ENCODE measurements at regions not wholly inside any gene's neighbourhood (a gene's known extent, or its start where the extent isn't known, plus 50 kb on each side); places are given as distances from the start of the nearest gene placed in this dataset.

GRCh38 chr14:40312296-40312695 lies 880.1 kb upstream of the FBXO33 start:
- DNase-seq (ENCODE audit: low read depth in 4 of 4, low spot score in 2 of 4), result no peak

- no peak for DNase-seq (ENCODE audit: low read depth in 4 of 4, low spot score in 2 of 4)
These were observed 876.9 kb upstream of the FBXO33 start for GRCh38 chr14:40309124-40309523.

GRCh38 chr14:40308240-40308639 lies 876.0 kb upstream of the FBXO33 start:
- no peak for DNase-seq (ENCODE audit: low read depth in 4 of 4, low spot score in 2 of 4)

GRCh38 chr14:40296821-40297220 lies 864.6 kb upstream of the FBXO33 start:
- no peak for DNase-seq (ENCODE audit: low read depth in 4 of 4, low spot score in 2 of 4)

GRCh38 chr14:40292664-40293063 lies 860.4 kb upstream of the FBXO33 start:
- no peak for DNase-seq (ENCODE audit: low read depth in 4 of 4, low spot score in 2 of 4)

GRCh38 chr14:40282196-40282595 lies 850.0 kb upstream of the FBXO33 start:
- DNase-seq (ENCODE audit: low read depth in 4 of 4, low spot score in 2 of 4), result no peak

- DNase-seq (ENCODE audit: low read depth in 4 of 4, low spot score in 2 of 4), result no peak
These were observed 848.4 kb upstream of the FBXO33 start for GRCh38 chr14:40280652-40281051.

GRCh38 chr14:40273417-40273816 lies 841.2 kb upstream of the FBXO33 start:
- no peak for DNase-seq (ENCODE audit: low read depth in 4 of 4, low spot score in 2 of 4)

- no peak for DNase-seq (ENCODE audit: low read depth in 4 of 4, low spot score in 2 of 4)
These were observed 839.2 kb upstream of the FBXO33 start for GRCh38 chr14:40271480-40271879.

- DNase-seq (ENCODE audit: low read depth in 4 of 4, low spot score in 2 of 4), result no peak
These were observed 837.2 kb upstream of the FBXO33 start for GRCh38 chr14:40269436-40269835.

- no peak for DNase-seq (ENCODE audit: low read depth in 4 of 4, low spot score in 2 of 4)
These were observed 836.0 kb upstream of the FBXO33 start for GRCh38 chr14:40268236-40268635.

GRCh38 chr14:40265096-40265495 lies 832.9 kb upstream of the FBXO33 start:
- no peak for DNase-seq (ENCODE audit: low read depth in 4 of 4, low spot score in 2 of 4)

- no peak for DNase-seq (ENCODE audit: low read depth in 4 of 4, low spot score in 2 of 4)
These were observed 820.7 kb upstream of the FBXO33 start for GRCh38 chr14:40252817-40253447.

- no peak for DNase-seq (ENCODE audit: low read depth in 4 of 4, low spot score in 2 of 4)
These were observed 816.4 kb upstream of the FBXO33 start for GRCh38 chr14:40248671-40249070.

- DNase-seq (ENCODE audit: low read depth in 4 of 4, low spot score in 2 of 4), result no peak
These were observed 808.1 kb upstream of the FBXO33 start for GRCh38 chr14:40240245-40240859.

- no peak for DNase-seq (ENCODE audit: low read depth in 4 of 4, low spot score in 2 of 4)
These were observed 800.1 kb upstream of the FBXO33 start for GRCh38 chr14:40232302-40232701.

GRCh38 chr14:40229676-40230075 lies 797.4 kb upstream of the FBXO33 start:
- no peak for DNase-seq (ENCODE audit: low read depth in 4 of 4, low spot score in 2 of 4)

- no peak for DNase-seq (ENCODE audit: low read depth in 4 of 4, low spot score in 2 of 4)
These were observed 790.8 kb upstream of the FBXO33 start for GRCh38 chr14:40222996-40223395.

- no peak for DNase-seq (ENCODE audit: low read depth in 4 of 4, low spot score in 2 of 4)
These were observed 789.2 kb upstream of the FBXO33 start for GRCh38 chr14:40221428-40221827.

- no peak for DNase-seq (ENCODE audit: low read depth in 4 of 4, low spot score in 2 of 4)
These were observed 786.8 kb upstream of the FBXO33 start for GRCh38 chr14:40219032-40219431.

- DNase-seq (ENCODE audit: low read depth in 4 of 4, low spot score in 2 of 4), result no peak
These were observed 786.2 kb upstream of the FBXO33 start for GRCh38 chr14:40218282-40218941.

GRCh38 chr14:40216976-40217375 lies 784.7 kb upstream of the FBXO33 start:
- no peak for DNase-seq (ENCODE audit: low read depth in 4 of 4, low spot score in 2 of 4)

Data from left renal cortex interstitium (tissue), 4 donors.